Coronary artery (tissue), 2 donors: ENCODE measurements at regions not wholly inside any gene's neighbourhood (a gene's known extent, or its start where the extent isn't known, plus 50 kb on each side); places are given as distances from the start of the nearest gene placed in this dataset.

Source experiments
- DNase-seq: peaks from one replicate; pipeline ENCODE4 v3.0.0-alpha.2; 2017; ENCODE audit warnings: low spot score
- H3K27ac ChIP-seq, 2 donors: fragments of 200-600 bp; sonication (generic); one replicate each; pipeline ENCODE4 v1.5.1; 2016 to 2019
- H3K4me3 ChIP-seq: fragments of 200-600 bp; sonication (generic); 2 replicates; pipeline ENCODE4 v1.5.1; 2016; ENCODE audit warnings: mild to moderate bottlenecking, moderate library complexity
- TF ChIP-seq, protein P1 (sequence below): fragments of 200-600 bp; sonication (generic); IDR thresholded peaks from one replicate; pipeline ENCODE4 v1.5.1; 2019; ENCODE audit warnings: antibody characterized with exemption

GRCh38 chr14:28488684-28489083, 277.9 kb upstream of the FOXG1 start:
- H3K27ac ChIP-seq, result no peak overlapping the region
- TF ChIP-seq, protein P1, sequence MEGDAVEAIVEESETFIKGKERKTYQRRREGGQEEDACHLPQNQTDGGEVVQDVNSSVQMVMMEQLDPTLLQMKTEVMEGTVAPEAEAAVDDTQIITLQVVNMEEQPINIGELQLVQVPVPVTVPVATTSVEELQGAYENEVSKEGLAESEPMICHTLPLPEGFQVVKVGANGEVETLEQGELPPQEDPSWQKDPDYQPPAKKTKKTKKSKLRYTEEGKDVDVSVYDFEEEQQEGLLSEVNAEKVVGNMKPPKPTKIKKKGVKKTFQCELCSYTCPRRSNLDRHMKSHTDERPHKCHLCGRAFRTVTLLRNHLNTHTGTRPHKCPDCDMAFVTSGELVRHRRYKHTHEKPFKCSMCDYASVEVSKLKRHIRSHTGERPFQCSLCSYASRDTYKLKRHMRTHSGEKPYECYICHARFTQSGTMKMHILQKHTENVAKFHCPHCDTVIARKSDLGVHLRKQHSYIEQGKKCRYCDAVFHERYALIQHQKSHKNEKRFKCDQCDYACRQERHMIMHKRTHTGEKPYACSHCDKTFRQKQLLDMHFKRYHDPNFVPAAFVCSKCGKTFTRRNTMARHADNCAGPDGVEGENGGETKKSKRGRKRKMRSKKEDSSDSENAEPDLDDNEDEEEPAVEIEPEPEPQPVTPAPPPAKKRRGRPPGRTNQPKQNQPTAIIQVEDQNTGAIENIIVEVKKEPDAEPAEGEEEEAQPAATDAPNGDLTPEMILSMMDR, result no peak
- H3K4me3 ChIP-seq, result no peak overlapping the region
- no peak for DNase-seq

DNA sequence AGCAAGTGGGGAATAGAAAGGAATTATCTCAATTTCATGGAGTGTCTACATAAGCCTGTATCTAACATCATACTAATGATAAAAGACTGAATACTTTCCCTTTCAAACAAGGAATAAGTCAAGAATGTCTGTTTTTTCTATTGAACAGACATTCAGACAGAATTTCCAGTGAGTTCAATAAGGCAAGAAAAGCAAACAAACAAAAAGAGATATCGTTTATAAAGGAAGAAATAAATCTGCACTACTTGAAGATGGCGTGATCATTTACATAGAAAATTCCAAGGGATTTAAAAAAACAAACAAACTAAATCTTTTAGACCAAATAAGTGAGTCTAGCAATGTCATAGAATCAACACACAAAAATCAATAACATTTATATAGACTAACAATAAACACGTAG, 273.1 kb upstream of the FOXG1 start:
- H3K4me3 ChIP-seq, result no peak overlapping the region
- DNase-seq, result no peak
- no peak overlapping the region for H3K27ac ChIP-seq
- TF ChIP-seq, protein P1, result no peak

DNA sequence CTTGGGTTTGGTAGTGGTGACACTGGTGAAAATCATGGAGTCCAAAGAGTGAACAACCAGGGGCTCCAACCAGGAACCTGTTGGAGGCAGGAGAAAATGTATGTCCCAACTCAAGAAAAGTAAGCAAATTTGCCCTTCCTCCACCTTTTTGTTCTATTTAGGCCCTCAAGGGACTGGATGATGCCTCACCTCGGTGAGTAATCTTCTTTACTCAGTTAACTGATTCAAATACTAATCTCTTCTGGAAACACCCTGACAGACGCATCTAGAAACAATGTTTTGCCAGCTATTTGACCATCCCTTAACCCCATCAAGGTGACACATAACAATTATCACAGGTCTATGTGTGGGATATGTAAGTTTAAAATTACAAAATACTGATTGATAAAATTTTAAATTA, 272.4 kb upstream of the FOXG1 start:
- no peak for DNase-seq
- no peak overlapping the region for H3K4me3 ChIP-seq
- TF ChIP-seq, protein P1, result no peak
- H3K27ac ChIP-seq, result no peak overlapping the region

GRCh38 chr14:28496364-28496763, 270.2 kb upstream of the FOXG1 start:
- Histone ChIP-seq H3K27ac (no peak overlapping the region), H3K4me3 (no peak overlapping the region)
- TF ChIP-seq, protein P1, result no peak
- no peak for DNase-seq

- DNase-seq, result no peak
- TF ChIP-seq, protein P1, result no peak
- Histone ChIP-seq H3K27ac (no peak overlapping the region), H3K4me3 (no peak overlapping the region)
These were observed 264.1 kb upstream of the FOXG1 start for GRCh38 chr14:28502517-28502916.

DNA sequence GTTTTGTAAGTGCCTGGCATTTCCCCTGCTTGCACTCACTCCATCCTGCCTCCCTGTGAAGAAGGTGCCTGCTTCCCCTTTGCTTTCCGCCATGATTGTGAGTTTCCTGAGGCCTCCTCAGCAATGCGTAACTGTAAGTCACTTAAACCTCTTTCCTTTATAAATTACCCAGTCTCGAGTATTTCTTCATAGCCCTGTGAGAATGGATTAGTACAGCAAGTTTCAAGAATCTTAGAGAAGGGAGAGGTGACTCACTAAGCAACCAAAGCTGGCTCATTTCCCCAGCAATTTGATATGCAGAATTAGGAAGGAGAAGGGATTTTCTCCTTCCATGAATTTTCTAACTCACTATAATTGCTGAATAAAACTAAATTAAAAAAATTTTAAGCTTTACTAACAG, 251.0 kb upstream of the FOXG1 start:
- Histone ChIP-seq H3K27ac (no peak overlapping the region), H3K4me3 (no peak overlapping the region)
- TF ChIP-seq, protein P1, result no peak
- DNase-seq, result no peak

DNA sequence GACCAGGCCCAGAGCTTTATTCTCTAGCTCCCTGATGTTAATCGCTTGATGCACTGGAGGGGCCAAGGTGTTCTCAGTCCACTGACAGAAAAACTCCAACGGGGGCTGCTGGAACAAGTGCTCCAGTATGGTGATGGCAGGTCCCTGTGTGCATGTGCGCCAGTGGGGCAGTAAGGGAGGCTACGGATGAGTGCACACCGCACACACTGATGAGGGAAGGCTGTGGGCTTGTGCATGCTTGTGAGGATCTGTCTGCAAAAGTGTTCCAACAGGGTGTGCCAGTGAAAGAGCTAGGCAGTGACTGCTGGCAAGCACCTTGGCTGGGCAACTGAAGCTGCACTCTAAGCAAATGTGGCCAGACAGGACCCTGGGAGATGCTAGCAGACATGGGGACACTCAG, 229.7 kb upstream of the FOXG1 start:
- TF ChIP-seq, protein P1, result no peak
- H3K27ac ChIP-seq, result no peak overlapping the region
- no peak for DNase-seq
- no peak overlapping the region for H3K4me3 ChIP-seq
